HG03097 (cell line): ENCODE measurements at regions not wholly inside any gene's neighbourhood (a gene's known extent, or its start where the extent isn't known, plus 50 kb on each side); places are given as distances from the start of the nearest gene placed in this dataset.
"Not testable (repeated sequence)": the region's sequence is repeated elsewhere in the genome, so short reads cannot be mapped to it uniquely, and the experiment has no call there.

ENCODE experiments used
- ATAC-seq: cut with Tn5 transposase; IDR thresholded peaks from one replicate; pipeline ENCODE4 v1.9.1; 2021; ENCODE audit not compliant: unreplicated experiment, low FRiP score

- no peak for ATAC-seq
These were observed 327.1 kb downstream of the PAPSS1 start for GRCh38 chr4:107392951-107393350.

DNA sequence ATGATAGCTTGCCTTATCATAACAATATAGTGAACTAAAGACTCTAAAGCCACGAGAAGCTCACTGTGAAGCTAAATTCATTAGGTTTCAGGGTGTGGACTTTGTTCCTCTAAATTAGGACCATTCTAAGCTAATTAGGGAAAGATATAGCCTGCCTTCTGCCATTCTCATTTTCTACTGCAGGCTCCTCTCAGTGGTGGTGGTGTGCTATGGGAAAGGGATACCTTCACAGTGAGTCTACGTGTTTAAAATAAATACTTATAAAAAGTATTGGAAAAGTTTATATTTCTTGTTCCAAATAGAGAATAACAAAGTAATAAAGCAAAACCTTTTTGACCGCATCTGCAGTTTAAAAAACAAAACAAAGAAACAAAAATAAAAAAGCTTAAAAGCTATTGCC, 327.7 kb downstream of the PAPSS1 start:
- no peak for ATAC-seq

- no peak for ATAC-seq
These were observed 328.4 kb downstream of the PAPSS1 start for GRCh38 chr4:107391630-107392028.

- no peak for ATAC-seq
These were observed 328.9 kb downstream of the PAPSS1 start for GRCh38 chr4:107391009-107391629.

GRCh38 chr4:107389965-107390364, 330.1 kb downstream of the PAPSS1 start:
- ATAC-seq, result no peak

GRCh38 chr4:107388736-107389274, 331.2 kb downstream of the PAPSS1 start:
- ATAC-seq, result no peak

GRCh38 chr4:107380836-107381438, 339.1 kb downstream of the PAPSS1 start:
- ATAC-seq, result no peak

DNA sequence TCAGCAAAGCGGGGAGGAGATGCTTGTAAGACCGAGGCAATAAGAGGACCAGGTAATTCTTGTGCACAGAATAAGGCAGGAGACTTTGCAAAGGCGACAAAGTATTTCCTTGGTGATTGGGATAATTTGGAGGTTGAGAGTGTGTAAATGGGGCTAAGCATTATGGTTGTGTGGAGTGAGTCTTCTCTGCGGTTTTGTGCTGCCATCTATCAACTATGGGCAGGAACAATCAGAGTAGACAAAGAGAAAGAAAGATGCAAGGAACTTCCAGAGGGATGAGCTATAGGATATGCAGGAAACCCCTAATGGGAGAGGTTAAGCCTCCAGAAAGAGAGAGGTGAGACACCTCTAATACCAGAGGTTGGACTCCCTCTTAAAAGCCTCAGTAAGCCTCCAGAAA, 339.8 kb downstream of the PAPSS1 start:
- ATAC-seq, result no peak

DNA sequence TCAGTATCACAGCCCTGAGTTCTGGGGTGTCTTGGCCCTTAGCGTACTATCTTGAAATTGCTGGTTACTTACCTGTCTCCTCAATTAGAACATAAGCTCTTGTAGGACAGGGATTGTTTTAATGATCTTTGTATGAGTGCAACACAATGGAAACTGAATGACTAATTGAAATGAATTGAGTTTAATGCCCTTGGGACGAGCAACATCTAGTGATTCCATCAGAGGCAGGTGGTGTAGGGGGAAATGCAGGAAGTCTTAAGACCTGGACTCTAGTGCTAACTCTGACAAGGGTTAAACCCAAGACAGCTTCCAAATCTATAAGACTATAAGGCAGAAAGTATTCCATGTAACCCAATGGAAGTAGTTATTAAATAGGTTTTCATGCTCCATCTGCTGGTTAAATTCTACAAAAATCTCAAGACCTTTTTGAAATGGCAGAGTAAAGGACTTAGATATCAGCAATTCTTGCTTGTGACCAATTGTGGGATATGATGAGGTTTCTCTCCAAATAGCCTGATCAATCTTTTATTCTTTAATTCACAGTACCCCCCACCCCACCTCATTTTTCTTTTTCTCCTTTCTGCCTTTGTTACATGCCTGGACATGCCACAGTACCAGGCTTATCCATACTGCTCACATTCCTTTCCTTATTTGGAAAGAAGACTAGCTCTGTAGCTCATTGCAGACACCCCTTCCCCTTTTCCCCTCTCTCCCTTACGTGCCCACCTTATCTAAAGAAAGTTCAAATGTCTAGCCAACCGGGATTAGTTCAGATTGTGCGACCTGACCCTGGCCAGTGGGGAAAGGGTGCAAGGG, 340.8 kb downstream of the PAPSS1 start:
- no peak for ATAC-seq

DNA sequence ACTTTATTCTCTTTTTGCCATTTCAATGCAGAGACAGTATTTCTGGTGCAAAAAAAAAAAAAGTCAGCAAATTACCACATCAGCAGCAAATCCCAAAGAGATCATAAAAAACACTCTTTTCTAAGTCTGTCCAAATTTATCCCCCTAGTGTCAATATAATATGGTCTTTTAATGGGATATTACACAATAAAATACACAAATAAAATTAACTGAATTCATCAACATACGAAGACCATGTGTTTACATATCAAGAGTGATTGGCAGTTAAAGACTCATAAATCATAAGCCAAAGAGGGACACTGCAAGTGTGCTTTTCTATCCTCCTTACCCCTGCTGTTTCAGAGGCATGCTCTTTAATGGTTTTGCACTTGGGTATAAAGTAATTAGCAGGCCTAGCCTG, 340.2 kb upstream of the DKK2 start:
- ATAC-seq, result no peak

GRCh38 chr4:107366900-107367299, 330.8 kb upstream of the DKK2 start:
- ATAC-seq, result no peak

DNA sequence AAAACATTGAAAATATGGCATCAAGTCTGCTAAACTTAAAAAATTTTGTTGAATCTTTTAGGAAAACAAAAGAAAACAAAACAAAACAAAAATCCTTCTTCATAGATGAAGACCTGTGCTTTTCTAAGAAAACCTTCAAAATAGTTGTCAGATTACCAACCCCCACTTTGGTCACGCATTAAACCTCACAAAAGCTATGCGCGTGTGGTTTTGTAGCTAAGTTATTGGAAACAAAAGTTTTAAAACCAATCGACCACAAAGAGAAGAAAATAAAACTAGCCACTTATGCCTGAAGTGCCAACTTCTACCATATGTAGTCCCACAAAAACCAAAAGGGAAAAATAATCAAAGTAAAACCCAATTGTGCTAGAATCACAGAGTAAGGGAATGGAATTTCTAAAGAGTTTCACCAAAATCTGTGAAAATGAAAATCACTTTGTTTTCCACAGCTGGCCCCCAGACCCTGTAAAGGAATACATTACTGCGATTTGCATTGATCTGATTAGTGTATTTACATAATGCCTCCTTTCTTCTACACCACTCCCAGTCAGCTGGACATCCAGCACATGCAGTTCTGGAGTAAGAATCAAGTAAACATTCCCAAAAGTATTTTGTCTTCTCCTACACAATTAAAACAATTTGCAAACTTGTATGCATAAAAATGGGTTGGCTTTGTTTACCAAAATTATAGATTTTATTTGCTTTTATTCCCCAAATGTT, 330.1 kb upstream of the DKK2 start:
- ATAC-seq, result no peak

- ATAC-seq, result no peak
These were observed 327.0 kb upstream of the DKK2 start for GRCh38 chr4:107363125-107363524.

- no peak for ATAC-seq
These were observed 323.1 kb upstream of the DKK2 start for GRCh38 chr4:107359208-107359607.

DNA sequence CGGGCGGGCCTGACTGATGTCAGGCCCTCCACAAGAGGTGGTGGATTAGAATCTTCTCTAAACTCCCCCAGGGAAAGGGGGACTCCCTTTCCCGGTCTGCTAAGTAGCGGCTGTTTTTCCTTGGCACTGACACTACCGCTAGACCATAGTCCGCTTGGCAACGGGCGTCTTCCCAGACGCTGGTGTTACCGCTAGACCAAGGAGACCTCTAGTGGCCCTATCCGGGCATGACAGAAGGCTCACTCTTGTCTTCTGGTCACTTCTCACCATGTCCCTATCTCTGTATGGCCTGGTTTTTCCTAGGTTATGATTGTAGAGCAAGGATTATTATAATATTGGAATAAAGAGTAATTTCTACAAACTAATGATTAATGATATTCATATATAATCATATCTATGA, 318.2 kb upstream of the DKK2 start:
- ATAC-seq, result not testable (repeated sequence)

DNA sequence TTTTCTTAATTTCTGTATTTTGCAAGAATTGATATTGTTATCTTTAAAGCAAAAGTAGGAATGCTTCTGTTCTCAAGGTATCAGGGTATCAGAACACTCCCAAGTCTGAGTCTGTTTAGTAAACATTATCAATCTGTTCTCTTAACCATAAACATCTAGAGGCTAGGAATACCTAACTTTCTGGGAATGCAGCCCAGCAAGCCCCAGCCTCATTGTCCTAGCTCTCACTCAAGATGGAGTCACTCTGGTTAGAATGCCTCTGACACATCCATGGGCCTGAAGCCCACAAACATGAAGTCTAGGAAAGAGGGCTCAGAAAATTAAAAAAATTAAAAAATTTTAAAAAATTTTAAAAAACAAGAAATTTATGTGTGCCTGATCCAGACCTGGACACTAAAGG, 315.1 kb upstream of the DKK2 start:
- no peak for ATAC-seq

GRCh38 chr4:107349732-107350131, 313.6 kb upstream of the DKK2 start:
- ATAC-seq, result no peak

DNA sequence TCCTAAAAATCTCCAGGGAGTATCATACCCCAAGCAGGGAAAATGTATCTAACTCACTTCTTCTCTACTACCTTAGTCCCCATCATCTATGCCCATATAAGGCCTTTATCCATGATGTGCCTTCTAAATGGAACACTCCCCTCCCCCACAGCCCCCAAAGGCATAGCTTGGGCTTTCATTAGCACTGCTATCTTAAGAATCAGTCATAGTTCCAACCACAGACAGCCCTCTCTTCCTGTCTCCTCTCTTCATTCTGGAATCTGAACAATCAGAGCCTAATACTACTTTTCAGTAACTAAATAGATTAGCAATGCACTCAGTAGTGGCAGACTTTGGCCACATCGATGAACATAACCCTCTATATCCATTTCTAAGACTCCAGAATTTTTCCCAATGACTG, 313.2 kb upstream of the DKK2 start:
- ATAC-seq, result no peak

GRCh38 chr4:107348188-107349050, 312.3 kb upstream of the DKK2 start:
- ATAC-seq, result no peak

DNA sequence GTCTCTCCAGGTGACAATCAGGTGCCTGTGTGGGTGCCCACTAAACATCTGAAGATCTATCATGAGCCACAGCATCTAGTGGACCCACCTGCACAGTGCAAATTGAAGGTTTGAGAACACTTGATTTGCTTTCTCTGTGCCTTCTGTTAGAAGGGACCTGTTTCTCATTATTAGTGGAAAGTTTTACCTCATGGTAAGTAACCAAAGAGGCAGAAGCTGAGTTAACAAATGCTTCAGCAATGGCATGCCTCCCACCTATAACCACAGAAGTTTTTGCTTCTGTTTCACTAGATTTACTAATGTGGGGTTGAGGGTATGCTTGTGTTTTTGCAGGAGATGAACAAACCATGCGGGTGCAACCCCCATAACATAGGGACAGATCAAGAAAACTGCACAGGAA, 297.4 kb upstream of the DKK2 start:
- ATAC-seq, result no peak
